Amniotic epithelial cell (primary cell): ENCODE measurements at regions not wholly inside any gene's neighbourhood (a gene's known extent, or its start where the extent isn't known, plus 50 kb on each side); places are given as distances from the start of the nearest gene placed in this dataset.

Source experiments
- DNase-seq: peaks from one replicate; pipeline ENCODE4 v3.0.0-alpha.2; 2010; ENCODE audit warnings: low read depth

GRCh38 chr1:30329802-30330557 is 393.4 kb downstream of the MATN1 start:
- no peak for DNase-seq

GRCh38 chr1:30329263-30329753 is 394.1 kb downstream of the MATN1 start:
- no peak for DNase-seq

- no peak for DNase-seq
These were observed 394.8 kb downstream of the MATN1 start for GRCh38 chr1:30328401-30329262.

GRCh38 chr1:30328100-30328370 is 395.4 kb downstream of the MATN1 start:
- DNase-seq: no peak

- DNase-seq: no peak
These were observed 395.9 kb downstream of the MATN1 start for GRCh38 chr1:30327370-30328099.

- no peak for DNase-seq
These were observed 397.4 kb downstream of the MATN1 start for GRCh38 chr1:30325999-30326398.

GRCh38 chr1:30325085-30325935 is 398.1 kb downstream of the MATN1 start:
- DNase-seq: no peak

GRCh38 chr1:30324251-30325084 is 398.9 kb downstream of the MATN1 start:
- no peak for DNase-seq

- DNase-seq: no peak
These were observed 399.5 kb downstream of the MATN1 start for GRCh38 chr1:30323841-30324240.

GRCh38 chr1:30323352-30323751 is 400.0 kb downstream of the MATN1 start:
- no peak for DNase-seq

- no peak for DNase-seq
These were observed 400.5 kb downstream of the MATN1 start for GRCh38 chr1:30322859-30323257.

- DNase-seq: no peak
These were observed 401.2 kb downstream of the MATN1 start for GRCh38 chr1:30321996-30322858.

GRCh38 chr1:30321246-30321910 is 402.0 kb downstream of the MATN1 start:
- no peak for DNase-seq

GRCh38 chr1:30320581-30320890 is 402.8 kb downstream of the MATN1 start:
- no peak for DNase-seq

GRCh38 chr1:30319765-30320580 is 403.4 kb downstream of the MATN1 start:
- no peak for DNase-seq

- no peak for DNase-seq
These were observed 404.3 kb downstream of the MATN1 start for GRCh38 chr1:30318864-30319718.

- DNase-seq: no peak
These were observed 405.0 kb downstream of the MATN1 start for GRCh38 chr1:30318413-30318812.

- no peak for DNase-seq
These were observed 405.5 kb downstream of the MATN1 start for GRCh38 chr1:30317921-30318320.
